GM21528 (cell line): ENCODE measurements at regions not wholly inside any gene's neighbourhood (a gene's known extent, or its start where the extent isn't known, plus 50 kb on each side); places are given as distances from the start of the nearest gene placed in this dataset.

ENCODE experiments used
- ATAC-seq: cut with Tn5 transposase; IDR thresholded peaks from one replicate; pipeline ENCODE4 v1.9.1; 2021; ENCODE audit warnings: mild to moderate bottlenecking, moderate library complexity; ENCODE audit not compliant: unreplicated experiment, low FRiP score

GRCh38 chr3:159765030-159765859, 223.4 kb upstream of the IL12A start:
- no peak for ATAC-seq

GRCh38 chr3:159765860-159766294, 222.8 kb upstream of the IL12A start:
- no peak for ATAC-seq

- ATAC-seq: no peak
Measured at GRCh38 chr3:159766563-159767185, 222.0 kb upstream of the IL12A start.

DNA sequence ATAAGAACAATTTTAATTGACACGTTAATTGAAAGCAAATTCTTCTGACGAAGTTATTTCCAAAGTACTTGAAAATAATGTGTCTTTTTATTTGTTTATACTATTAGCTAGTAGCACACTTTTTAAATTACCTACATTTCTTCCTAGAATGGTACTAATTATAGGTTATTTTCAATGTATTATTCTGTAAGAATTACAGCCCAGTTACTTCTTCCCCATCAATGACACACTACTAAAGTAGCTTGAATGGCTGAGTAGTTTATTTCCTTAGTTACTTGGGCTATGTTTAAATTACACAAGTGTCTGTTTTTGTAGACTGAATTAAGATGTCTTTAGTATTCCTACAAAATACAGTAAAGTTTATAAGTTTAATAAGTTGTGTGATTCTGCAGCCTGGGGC, 217.6 kb upstream of the IL12A start:
- no peak for ATAC-seq

GRCh38 chr3:159771865-159772611, 216.6 kb upstream of the IL12A start:
- ATAC-seq: no peak

DNA sequence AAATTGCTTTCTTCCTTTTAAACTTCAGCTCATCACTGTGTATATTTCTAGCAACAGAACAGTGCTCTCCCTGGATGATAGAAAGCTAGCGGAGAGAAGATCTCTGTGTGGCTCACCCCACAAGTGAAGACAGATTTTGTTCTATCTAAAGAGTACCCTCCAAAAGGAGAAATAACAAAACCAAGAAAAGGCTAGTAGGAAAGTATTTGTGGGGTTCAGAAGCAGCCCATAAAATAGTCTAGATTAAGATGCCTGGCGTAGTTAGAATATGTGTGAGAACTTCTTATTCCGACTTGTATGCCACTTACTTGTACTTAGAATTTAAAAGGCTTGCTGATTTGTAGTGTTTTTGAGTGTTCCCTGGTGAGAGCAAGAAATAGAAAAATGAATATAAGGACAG, 214.9 kb upstream of the IL12A start:
- ATAC-seq: no peak

- no peak for ATAC-seq
Measured at GRCh38 chr3:159775372-159775961, 213.2 kb upstream of the IL12A start.

DNA sequence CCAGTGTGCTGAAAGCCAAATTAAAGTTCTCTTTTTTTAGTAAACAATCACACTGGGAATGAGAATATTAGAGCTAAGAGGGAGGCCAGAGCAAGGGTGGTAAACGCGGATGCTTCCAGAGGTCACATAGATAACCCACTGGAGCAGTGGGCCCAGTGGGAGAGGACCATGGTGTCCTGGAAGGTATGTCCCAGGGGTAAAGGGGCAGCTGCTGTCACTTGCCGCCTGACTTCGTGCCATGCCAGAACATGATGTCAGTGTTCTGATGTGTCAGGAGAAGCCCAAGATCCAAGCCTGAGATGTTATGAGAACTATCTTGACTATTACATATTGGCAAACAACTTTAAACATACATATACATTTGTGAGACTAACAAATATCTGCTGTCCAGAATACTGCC, 211.9 kb upstream of the IL12A start:
- no peak for ATAC-seq

DNA sequence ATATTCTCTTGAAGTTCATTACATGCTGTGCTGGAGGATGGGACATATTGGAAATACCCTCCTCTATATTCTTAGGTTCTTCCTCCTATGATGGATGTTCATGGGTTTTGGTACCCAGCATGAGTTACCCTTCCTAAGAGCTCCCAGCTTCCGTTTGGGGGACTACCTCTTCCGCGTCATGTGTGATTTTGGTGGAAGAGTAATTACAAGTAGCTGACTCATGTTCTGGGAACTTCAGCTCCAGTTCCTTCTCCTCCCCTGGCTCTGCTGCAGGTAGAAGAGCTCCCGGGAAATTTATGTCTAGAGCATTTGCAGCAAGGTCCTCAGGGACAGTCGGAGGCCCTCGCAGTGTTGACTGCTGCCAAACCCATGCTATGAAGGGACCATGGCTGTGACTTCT, 208.8 kb upstream of the IL12A start:
- ATAC-seq: no peak

- ATAC-seq: no peak
Measured at GRCh38 chr3:159781867-159782266, 206.8 kb upstream of the IL12A start.

DNA sequence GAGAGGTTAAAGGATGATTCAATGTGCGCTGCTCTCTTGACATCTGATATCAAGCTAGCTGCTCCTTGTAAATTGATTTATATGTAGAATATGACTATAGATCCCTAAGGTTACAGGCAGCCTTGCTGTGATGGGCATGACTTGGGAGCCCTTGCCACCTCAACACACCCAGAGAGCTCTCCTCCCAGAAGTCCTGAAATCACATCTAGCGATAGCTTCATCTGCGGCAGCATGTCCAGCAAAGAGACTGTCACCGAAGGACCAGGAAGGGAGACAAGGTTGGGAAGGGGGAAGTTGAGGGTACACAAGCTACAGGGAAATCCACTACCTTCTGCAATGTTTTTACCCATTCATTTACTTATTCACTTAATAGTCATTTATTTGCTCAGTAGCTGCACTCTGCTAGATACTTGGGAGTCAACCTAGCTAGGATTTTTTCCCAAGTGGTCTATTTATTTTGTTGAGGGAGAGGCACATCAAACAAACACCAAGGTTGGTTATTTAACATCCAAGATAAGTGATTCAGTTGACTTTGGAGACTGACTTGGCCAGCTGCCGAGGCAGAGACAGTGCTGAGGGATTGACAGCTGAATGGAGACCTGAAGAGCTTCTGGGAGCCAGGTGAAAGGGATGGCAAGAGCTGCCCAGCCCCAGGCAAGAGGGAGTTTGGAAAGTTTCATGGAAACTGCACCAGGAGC, 205.8 kb upstream of the IL12A start:
- no peak for ATAC-seq

DNA sequence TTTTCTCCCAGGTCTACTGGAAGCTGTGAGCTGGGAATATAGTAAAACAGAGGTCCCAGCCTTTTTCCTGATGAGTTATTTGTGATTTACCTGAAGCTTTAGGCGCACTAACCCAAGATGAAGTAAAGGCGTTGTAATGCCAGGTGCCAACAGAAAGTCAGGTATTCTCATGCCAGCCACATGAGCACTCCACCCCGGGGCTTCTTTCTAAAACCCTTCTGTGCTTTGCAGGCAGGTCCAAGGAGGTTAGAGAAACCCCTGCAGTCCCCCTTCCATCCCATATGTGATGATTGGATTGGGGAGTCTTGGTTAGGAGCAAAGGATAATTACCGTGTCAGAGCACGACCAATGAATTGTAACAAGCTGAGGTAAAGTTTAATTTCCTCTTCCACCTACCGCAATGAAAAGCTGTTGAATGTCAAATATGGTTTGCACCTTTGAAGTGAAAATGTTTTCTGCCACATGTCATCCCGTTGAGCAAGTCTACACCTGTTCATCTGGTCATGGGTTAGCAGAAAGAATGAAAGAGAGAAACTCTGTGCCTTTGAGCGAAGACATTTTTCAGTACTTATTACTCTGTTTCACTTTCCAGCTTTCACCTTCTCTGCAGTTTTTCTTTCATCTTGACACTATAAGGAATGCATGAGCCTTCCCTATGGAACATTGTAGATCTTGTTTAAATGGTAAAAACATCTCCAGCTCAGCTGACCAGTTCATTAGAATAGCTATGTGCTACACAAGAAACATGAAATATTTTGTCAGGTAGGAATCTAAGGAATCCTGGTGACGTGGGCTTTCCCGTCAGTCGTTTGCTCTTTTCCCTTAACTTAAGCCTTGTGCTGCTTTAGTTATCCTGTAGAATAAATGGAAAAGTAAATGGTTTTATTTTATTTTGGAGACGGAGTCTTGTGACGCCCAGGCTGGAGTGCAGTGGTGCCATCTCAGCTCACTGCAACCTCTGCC, 204.6 kb upstream of the IL12A start:
- ATAC-seq: no peak

- ATAC-seq: no peak
Measured at GRCh38 chr3:159785273-159785708, 203.3 kb upstream of the IL12A start.

DNA sequence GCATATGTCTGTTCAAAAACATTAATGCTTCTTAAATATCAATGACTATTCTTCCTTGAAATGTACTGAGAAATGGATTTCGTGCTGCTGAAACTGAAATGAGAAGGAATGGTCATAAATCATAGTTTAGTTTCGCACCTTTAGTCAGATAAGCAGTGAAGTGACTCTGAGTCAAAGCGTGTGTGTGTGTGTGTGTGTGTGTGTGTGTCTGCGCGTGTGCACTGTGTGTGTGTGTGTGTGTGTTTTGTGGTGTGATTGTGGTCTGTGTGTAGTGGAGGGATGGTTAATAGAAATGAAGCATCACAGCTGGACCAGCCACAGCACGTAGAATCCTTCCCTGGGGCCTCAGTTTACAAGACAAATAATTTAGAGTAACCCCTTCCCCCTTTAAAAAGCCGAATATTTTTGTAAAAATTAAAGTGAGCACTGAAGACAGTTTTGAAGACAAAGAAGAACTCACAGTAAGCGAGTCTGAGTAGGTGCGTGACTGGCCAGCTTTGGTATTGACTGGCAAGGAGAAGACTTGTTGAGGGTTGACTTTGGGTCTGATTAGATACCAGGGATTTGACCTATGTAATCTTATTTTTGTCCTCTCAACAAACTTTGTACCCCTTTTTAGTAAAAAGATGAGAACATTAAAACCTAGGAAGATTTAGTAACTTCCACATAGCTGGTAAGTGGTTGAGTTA, 202.0 kb upstream of the IL12A start:
- ATAC-seq: no peak

GRCh38 chr3:159787178-159787574, 201.5 kb upstream of the IL12A start:
- no peak for ATAC-seq

DNA sequence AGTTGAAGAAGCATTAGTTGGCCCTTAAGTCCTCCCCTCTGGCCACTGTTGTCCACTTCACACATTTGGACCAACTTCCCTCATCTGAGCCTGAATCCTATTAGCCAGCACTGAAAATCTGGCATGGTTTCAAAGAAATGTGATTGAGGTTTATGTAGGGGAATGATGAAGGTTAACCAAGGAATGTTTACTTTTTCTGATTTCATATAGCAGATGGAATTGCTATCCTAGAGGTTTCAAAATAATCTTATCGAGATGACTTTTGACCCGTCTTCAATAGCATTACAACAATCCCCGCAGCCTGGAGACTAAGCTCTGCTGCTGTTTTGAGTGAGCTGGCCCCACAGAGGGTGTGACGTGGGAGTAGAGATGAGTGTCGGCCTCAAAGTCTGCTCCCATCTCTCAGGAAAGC, 200.8 kb upstream of the IL12A start:
- no peak for ATAC-seq

GRCh38 chr3:159788291-159788690, 200.3 kb upstream of the IL12A start:
- no peak for ATAC-seq

DNA sequence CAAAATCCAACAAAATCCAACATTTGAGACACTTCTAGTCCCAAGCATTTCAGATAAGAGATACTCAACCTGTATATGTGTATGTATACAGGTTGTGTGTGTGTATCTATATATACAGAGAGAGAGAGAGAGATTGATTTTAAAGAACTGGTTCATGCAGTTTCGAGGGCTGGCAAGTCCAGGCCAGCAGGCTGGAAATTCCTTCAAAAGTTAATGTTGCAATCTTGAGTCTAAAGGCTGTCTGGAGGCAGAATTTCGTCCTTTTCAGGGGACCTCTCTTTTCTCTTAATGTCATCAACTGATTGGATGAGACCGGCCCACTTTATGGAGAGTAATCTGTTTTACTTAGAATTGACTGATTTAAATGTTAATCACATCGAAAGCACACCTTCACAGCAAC, 199.6 kb upstream of the IL12A start:
- no peak for ATAC-seq
